Glomerular endothelial cell (primary cell): ENCODE measurements at regions not wholly inside any gene's neighbourhood (a gene's known extent, or its start where the extent isn't known, plus 50 kb on each side); places are given as distances from the start of the nearest gene placed in this dataset.
A peak's percentile ranks its signal among the peaks of the same experiment; 100 is the strongest.

Source experiments
- DNase-seq: peaks from one replicate; pipeline ENCODE4 v3.0.0-alpha.2; 2011; ENCODE audit warnings: low read depth, low spot score; ENCODE audit errors: extremely low read depth

DNA sequence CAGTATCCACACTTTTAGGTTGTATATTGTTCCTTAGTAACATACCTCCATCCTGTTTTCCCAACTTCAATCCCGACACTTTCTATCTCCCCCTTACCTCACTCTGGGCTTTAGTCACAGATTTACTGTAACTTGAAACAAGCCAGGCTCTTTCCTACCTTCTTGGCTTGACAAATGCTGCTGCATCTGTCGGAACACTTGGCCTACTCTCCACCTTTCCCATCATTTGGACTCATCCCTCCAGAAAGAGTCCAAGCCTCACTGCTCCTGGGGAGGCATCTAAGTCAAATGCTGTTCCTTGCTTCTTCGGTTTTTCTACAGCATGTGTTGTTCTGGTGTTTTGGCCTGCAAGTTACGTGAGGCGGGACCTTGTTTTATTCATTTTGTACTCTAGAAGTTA lies 142.4 kb downstream of the DACT1 start:
- DNase-seq, result no peak

GRCh38 chr14:58780605-58781004 lies 142.8 kb downstream of the DACT1 start:
- no peak for DNase-seq

GRCh38 chr14:58782011-58782410 lies 144.2 kb downstream of the DACT1 start:
- DNase-seq, result no peak

DNA sequence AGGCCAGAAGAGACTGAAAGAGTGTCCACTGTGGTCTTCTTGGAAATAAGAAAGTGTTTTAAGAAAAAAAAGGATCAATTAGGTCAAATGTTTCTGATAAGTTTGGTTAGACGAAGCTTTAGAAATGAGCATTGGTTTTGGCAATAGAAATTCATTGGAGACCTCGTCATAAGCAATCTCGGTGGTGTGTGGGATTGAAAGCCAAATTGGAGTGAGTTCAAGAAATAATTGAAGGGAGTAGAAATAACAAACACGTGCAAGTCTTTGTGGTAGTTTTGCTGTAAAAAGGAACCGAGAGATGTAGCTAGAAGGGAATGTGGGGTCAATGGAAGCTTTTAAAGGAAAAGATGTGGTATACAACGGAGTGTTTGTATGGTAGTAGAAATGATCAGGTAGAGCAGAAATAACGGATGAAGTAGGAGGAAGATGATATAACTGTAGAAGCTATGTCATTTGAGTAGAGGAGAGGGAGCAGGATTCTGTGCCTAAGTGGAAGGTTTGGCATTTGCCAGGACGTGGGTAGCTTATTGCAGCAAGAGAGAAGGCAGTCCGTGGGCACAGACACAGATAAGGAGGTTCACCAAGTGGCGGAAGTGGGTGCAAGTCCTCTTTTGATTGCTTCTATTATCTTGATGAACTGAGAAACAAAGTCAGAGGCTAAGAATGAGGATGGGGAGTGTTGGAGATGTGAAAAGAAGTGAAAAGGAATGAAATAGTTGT lies 146.2 kb downstream of the DACT1 start:
- no peak for DNase-seq

DNA sequence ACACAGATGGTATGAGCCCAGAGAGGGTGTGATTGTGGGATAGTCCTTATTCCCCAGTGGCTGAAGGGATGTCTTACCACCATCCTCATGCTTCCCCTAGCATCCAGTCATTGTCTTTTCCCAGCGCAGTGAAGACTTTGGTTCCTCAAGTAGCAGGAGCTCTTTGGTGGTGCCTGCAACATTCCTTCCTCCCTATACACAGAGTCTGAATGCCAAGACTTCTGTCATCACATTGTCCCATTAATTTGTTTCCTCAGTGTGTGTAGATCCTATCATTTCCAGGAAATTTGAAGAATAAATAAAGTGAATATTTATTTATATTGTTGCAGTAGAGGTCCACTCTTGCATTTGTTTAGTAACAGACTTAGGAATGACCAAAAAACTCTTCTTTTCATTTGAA lies 147.2 kb downstream of the DACT1 start:
- DNase-seq, result no peak

DNA sequence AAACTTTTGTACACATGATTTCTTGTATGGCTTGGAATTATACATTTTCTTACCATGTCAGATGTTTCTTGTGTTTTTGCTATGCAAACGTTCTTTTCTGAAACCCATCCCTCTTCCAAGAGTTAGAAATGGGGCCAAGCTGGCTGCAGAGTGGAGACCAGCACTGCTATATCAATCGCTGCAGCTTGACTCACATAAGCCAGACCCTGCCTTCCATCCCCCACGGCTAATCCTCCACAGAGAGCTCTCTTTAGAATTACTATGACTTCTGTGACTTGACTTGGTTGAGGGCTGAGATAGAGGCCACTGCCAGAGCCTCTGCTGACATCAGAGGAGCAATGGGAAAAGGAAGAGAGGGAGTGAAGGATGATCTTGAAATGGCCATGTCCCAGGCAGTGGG lies 147.9 kb downstream of the DACT1 start:
- DNase-seq, result no peak

DNA sequence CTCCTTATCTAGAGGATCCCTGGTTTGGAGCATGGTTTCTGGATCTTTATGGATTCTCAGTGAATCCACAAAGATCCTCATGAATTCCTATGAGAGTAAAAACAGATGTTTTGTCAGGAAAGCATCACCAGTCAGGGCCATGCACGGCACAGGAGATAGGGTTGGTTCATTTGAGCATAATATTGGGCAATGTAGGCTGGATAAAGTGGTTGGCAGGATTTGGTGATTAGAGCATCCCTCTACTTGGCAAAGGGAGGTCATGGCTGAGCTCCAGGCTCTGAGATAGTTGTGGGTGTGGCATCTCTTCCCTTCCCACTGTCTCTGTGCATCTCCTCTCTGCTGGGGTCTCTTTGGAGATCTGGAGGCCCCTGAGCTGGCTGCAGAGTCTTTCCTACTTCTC lies 149.8 kb downstream of the DACT1 start:
- DNase-seq, result no peak

GRCh38 chr14:58788655-58789503 lies 151.1 kb downstream of the DACT1 start:
- no peak for DNase-seq

DNA sequence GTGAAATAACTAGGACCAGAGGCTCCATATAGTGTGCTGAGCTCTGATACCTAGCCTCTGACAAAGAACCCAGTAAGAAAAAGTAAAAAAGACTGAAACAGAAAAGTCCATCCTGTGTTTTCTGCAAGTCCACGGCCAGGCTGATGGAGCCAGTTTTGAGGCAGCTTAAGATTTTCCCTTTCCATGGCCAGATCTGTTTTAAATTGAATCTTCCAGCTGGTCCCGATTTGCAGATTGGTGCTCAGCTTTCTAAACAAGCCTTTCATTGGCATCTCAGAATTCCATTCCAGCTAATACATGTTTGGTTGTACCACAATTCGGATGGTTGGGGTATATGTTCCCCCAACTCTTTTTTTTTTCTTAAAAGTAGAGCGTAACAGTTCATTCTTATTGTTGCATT lies 152.0 kb downstream of the DACT1 start:
- no peak for DNase-seq

GRCh38 chr14:58792416-58792815 lies 154.7 kb downstream of the DACT1 start:
- no peak for DNase-seq

DNA sequence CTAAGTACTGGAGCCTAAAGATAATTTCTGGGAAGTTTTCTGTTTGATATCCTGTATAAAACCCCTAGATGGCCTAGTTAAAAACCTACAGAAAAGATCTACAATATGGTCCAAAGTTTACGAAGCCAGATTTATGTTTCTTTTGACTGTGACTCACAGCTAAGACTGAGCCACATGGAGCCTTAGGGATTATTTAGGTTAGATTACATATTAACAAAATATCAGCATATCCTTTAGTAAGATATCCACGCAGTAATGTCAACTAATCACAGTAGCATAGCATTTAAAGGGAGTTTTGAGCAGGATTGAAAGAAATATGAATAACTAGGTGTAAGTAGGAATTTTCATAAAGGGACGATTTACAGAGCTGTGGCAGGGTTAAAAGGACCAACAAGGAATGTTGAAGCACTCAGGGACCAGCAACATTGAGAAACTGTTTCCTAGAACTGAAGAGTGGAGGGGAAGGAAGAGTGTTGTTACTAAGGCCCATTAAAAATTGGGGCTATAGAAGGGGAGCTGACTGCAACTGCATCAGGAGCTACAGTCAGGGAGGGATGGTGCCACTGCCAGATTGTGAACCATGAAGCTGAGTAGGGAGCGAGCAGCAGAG lies 155.5 kb downstream of the DACT1 start:
- DNase-seq, result no peak

GRCh38 chr14:58794993-58795762 lies 157.4 kb downstream of the DACT1 start:
- no peak for DNase-seq

- no peak for DNase-seq
Observed at GRCh38 chr14:58796242-58797009, 158.7 kb downstream of the DACT1 start.

- no peak for DNase-seq
Observed at GRCh38 chr14:58797010-58797429, 159.3 kb downstream of the DACT1 start.

DNA sequence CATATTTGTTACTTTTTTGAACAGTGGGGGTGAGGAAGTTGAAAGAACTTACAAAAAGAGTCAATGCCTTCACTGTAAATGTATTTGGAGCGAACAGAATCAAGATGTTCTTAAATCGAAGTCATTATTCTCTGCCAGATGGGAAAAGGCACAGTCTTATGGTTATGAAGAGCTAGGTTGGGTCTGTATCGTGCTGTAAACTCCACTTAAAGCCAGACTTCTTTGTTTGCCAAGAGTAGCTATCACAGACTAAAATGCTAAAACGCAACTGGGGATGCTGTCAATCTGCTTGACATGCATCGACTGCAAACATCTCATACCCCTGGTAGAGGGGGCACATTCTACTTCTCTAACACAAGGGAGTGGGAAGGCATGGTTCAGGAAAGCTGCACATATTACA lies 160.4 kb downstream of the DACT1 start:
- no peak for DNase-seq

GRCh38 chr14:58801086-58801485 lies 163.3 kb downstream of the DACT1 start:
- DNase-seq, result no peak

DNA sequence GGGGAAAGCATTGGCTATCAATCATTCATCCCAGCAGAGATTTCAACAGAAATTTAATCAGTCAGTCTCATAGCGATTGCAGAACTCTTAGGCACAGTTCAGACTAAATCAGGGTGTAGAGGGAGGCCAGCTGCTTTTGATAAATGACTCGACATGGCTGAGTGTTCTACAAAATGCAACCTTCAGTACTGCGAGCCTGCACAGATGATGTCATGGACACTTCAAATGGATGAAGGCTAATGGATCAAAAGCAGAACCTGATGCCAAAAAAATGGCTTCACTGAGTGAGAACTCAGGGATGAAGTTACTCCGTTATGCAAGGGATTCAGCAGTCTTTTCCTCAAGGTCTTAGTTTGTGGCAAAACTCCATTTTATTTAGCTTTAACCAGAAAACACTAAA lies 167.3 kb downstream of the DACT1 start:
- no peak for DNase-seq

DNA sequence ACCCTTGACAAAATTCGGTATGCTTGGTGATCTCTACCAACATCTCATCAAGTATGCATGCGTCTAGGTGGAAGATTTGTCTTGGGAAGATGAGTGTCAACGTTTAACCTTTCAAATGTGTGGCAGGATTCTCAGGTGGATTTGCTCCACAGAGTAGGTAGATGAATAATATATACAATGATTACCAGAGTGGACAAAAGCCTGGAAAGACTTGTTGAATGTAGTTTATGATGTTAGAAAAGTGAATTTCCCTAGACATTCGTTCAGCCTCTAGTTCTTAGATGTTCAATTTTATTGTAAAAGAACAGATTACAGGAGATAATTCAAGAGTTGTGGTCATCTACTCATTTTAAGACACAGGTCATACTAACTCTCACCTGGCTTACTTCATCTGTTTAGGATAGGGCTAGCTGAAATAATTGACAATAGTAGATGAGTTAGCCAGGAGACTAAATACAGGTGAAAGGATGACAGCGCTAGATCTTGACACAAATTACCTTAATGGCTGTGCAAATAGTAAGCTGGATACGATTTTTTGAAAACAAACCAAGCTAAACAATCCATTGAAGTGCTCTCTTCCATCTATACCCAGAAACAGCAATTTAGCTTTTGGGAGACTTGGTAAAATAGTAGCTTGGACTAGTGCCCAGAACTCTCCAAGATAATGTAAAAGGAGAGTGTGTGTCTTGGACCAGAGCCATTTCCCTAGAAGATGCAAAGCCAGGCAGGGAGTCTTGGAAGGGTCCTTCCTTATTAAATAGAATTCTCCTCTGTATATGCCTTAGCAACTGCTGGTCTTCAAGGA lies 168.0 kb downstream of the DACT1 start:
- peak; percentile 31 for DNase-seq

- DNase-seq, result no peak
Observed at GRCh38 chr14:58807191-58807590, 169.4 kb downstream of the DACT1 start.
